ENCODE measurements at regions not wholly inside any gene's neighbourhood (a gene's known extent, or its start where the extent isn't known, plus 50 kb on each side); places are given as distances from the start of the nearest gene placed in this dataset.

GRCh38 chr11:80023386-80023785 lies 582.6 kb upstream of the TENM4 start:
- no peak for TF ChIP-seq CTCF (IDR thresholded peaks at IDR 0.05)
- TF ChIP-seq EP300 (IDR thresholded peaks at IDR 0.05), result no peak
- no peak for TF ChIP-seq POLR2AphosphoS5 (IDR thresholded peaks at IDR 0.05)

All from sigmoid colon (tissue), 4 donors.